ENCODE measurements at regions not wholly inside any gene's neighbourhood (a gene's known extent, or its start where the extent isn't known, plus 50 kb on each side); places are given as distances from the start of the nearest gene placed in this dataset.
"Not testable (repeated sequence)": the region's sequence is repeated elsewhere in the genome, so short reads cannot be mapped to it uniquely, and the experiment has no call there.

DNA sequence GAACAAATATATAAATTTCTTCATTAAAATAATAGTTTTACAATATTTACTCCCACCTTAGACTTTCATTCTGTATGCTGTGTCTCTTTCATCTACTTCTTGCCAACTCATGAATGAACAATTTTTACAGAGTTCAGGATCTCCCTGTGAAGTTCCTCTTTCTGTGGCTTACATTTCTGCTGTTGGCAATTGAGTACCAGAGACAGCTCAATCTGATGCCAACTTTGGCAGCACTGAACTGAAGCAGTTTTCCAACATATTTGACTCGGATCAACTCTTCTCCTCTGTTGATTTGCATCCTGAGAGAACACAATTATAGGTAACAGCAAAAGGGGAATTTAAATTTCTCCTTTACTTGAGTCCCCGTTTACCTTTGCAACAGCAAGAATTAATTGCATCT is 1262.2 kb downstream of the EFNA5 start:
- DNase-seq (ENCODE audit: low read depth in 4 of 4, low spot score in 2 of 4), result no peak

GRCh38 chr5:106408141-106408540 is 1262.6 kb downstream of the EFNA5 start:
- no peak for DNase-seq (ENCODE audit: low read depth in 4 of 4, low spot score in 2 of 4)

DNA sequence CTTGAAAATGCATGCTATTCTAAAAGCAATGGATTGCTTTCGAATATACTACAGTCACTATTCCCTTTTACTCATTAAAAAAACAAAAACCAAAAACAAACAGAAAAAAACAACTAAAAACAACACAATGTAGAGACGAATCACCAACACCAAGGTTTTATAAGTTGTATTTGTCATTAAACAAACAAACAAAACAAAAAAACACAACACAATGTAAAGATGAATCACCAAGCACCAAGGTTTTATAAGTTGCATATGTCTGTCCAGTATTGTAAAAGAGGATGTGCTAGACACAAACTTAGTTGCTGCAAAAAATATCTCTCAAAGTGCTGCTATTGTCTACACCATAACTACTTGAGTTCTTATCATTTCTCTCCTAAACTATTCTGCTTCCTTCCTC is 1269.2 kb downstream of the EFNA5 start:
- DNase-seq (ENCODE audit: low read depth in 4 of 4, low spot score in 2 of 4), result no peak

DNA sequence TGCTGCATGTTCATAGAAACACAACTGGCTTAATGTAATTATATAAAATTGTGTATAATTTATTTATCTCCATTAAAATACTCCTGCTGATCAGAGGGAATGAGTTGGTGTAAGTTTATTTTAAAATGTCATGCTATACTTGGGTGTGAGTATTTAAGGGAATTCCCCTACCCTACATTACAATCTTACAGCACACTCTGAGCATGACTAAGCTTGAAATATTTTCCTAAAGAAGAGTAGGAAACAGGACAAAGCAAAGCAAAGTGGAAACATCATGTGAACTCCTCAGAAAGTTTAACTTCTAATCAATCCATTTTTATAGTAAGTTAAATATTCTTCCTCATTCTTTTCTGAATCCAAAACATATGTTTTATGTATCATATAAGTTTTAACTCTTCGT is 1271.3 kb downstream of the EFNA5 start:
- DNase-seq (ENCODE audit: low read depth in 4 of 4, low spot score in 2 of 4), result no peak

- DNase-seq (ENCODE audit: low read depth in 4 of 4, low spot score in 2 of 4), result no peak
Observed at GRCh38 chr5:106397700-106398099, 1273.0 kb downstream of the EFNA5 start.

- DNase-seq (ENCODE audit: low read depth in 4 of 4, low spot score in 2 of 4), result no peak
Observed at GRCh38 chr5:106393276-106393675, 1277.5 kb downstream of the EFNA5 start.

DNA sequence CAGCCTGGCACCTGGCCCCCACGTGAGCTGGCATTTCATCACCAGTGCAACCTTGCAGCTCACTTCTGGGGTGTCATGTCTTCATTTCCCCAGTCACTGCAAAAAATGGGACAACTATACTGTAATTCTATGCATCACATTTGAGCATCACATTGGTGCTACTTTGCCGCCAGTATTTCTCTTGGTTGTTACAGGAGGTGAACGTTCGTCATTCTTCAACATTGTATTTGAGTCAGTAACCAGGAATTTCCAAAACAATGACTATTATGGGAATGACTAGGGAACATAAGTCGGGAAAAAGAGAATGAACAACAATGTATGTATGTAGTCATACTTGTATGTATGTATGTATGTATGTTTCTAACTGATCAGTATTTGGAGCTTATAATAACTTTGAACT is 1278.0 kb downstream of the EFNA5 start:
- no peak for DNase-seq (ENCODE audit: low read depth in 4 of 4, low spot score in 2 of 4)

DNA sequence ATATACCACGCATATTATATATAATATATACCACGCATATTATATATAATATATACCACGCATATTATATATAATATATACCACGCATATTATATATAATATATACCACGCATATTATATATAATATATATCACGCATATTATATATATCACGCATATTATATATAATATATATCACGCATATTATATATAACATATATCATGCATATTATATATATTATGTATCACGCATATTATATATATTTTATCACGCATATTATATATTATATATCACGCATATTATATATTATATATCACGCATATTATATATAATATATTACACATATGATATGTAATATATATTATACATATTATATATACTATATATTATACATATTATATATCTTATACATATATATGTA is 1283.0 kb downstream of the EFNA5 start:
- not testable (repeated sequence) for DNase-seq (ENCODE audit: low read depth in 4 of 4, low spot score in 2 of 4)

- no peak for DNase-seq (ENCODE audit: low read depth in 4 of 4, low spot score in 2 of 4)
Observed at GRCh38 chr5:106386287-106386686, 1284.5 kb downstream of the EFNA5 start.

- DNase-seq (ENCODE audit: low read depth in 4 of 4, low spot score in 2 of 4), result no peak
Observed at GRCh38 chr5:106380736-106381135, 1290.0 kb downstream of the EFNA5 start.

DNA sequence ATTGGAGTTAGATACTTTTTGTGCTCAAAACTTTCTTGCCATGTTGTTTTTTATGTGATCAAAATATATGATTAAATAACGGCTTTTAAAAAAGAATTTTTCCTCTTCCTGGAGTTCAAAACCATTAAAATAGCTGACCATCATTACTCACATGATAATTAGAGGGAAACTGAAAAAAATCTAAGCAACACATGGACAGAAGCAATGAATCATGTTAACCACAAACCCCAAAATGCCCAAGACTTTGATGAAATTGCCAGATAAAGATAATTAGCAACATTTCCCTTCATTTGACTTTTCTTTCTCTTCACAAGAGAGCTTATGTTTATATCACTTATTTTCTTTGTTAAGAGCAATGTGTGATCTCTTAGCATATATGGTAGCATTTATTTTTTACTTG is 1294.2 kb downstream of the EFNA5 start:
- DNase-seq (ENCODE audit: low read depth in 4 of 4, low spot score in 2 of 4), result no peak

DNA sequence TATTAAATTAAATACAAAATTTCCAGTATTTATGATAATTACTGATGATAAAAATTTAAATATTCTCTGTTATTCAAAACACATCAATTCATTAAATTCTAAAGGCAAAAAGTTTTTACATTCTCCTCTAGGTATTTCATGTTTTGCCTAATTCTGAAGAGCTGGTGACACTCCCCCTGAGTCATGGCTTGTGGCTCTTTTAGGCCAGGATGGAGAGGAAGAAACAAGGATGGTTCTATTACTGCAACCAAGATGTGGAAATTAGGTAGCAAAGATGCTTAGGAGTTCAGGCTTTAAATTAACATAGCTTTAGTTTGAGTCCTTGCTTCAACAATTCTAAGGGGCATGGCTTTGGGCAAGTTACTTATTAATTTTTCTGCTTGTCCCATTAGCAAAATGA is 1295.8 kb downstream of the EFNA5 start:
- DNase-seq (ENCODE audit: low read depth in 4 of 4, low spot score in 2 of 4), result no peak

GRCh38 chr5:106368021-106368420 is 1302.7 kb downstream of the EFNA5 start:
- DNase-seq (ENCODE audit: low read depth in 4 of 4, low spot score in 2 of 4), result no peak

DNA sequence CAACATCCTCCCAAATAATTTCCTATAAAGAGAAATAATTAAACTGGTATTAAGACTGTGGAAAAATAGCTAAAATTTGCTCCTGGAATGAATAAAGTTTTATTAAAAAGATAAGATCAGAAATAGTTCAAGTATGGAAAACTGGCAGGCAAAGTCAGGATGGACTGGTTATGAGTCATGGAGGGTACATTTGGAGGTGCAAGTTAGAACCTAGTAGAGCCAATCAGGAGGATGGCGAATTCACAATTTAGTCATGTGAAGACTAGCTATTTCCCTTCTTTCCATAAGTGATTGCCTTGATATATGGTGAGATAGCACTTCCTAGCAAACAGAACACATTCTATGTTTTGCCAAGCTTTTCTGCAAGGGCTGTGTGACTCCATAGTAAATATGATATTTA is 1303.5 kb downstream of the EFNA5 start:
- DNase-seq (ENCODE audit: low read depth in 4 of 4, low spot score in 2 of 4), result no peak

- no peak for DNase-seq (ENCODE audit: low read depth in 4 of 4, low spot score in 2 of 4)
Observed at GRCh38 chr5:106363578-106363977, 1307.2 kb downstream of the EFNA5 start.

DNA sequence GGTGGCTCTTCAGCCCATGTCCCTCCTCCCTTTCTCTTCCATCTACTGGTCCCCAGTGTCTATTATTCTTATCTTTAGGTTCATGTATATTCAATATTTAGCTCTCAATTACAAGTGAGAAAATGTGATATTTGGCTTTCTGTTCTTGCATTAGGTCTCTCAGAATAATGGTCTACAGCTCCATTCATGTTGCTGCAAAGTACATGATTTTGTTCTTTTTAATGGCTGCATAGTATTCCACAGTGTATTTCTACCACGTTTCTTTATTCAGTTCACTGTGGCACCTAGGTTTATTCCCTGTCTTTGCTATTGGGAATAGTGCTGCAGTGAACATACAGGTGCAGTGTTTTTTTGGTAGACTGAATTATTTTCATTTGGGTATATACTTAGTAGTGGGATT is 1308.8 kb downstream of the EFNA5 start:
- no peak for DNase-seq (ENCODE audit: low read depth in 4 of 4, low spot score in 2 of 4)

GRCh38 chr5:106331415-106331814 is 1339.3 kb downstream of the EFNA5 start:
- no peak for DNase-seq (ENCODE audit: low read depth in 4 of 4, low spot score in 2 of 4)

GRCh38 chr5:106324356-106324755 is 1346.4 kb downstream of the EFNA5 start:
- no peak for DNase-seq (ENCODE audit: low read depth in 4 of 4, low spot score in 2 of 4)

- no peak for DNase-seq (ENCODE audit: low read depth in 4 of 4, low spot score in 2 of 4)
Observed at GRCh38 chr5:106321242-106321641, 1349.5 kb downstream of the EFNA5 start.

DNA sequence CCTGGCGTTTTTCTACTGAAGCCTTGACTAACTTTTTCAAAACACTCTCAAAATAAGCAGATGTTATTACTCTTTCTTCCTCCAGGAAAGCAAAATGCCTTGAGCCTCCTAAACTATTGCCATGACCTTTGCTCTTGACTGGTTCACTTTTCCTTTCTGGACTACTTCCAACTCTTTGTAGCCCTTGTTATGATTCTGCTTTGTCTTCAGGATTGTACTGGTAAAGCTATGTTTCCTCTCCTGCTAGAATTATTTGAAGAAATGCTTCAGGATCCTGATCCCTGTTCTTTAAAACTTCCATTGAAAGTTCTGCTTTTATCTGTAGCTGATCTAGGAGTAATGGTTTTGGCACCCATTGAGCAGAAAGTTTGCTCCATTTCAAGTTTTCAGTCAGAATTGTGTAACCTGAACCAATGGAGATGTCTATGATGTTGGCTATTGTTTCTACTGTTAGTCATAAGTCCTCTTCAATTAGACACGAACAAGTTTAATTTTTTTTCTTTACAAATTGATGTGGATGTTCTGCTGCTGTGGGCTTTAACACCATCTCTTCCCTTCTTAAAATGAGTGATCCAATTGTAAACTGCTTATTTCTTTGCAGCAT is 1356.4 kb downstream of the EFNA5 start:
- DNase-seq (ENCODE audit: low read depth in 4 of 4, low spot score in 2 of 4), result no peak

DNA sequence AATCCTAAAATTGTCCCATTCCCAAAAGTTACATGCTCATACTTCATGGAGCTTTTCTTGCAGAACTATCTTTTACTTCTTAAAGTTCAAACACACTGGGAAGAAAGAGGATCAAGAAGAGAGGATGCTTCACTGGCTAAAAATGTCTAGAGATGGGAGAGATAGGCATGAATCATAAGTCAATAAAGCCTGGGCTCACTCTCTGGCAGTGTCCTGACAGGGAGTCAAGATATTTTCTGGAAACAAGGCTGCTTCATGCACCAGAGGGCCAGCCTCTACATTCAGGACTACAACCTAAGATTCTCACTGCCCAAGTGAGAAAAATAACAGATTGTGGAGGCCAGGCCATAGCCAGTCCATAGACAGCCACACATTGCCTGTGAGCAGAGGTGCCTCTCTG is 1358.4 kb downstream of the EFNA5 start:
- DNase-seq (ENCODE audit: low read depth in 4 of 4, low spot score in 2 of 4), result no peak

GRCh38 chr5:106311230-106311915 is 1359.4 kb downstream of the EFNA5 start:
- DNase-seq (ENCODE audit: low read depth in 4 of 4, low spot score in 2 of 4), result no peak

GRCh38 chr5:106307265-106307664 is 1363.5 kb downstream of the EFNA5 start:
- no peak for DNase-seq (ENCODE audit: low read depth in 4 of 4, low spot score in 2 of 4)

Data from left renal cortex interstitium (tissue), 4 donors.